CD4-positive, alpha-beta T cell treated with Interleukin-12 subunit alpha and Interleukin-12 subunit beta, for 1 hour (primary cell): ENCODE measurements at regions not wholly inside any gene's neighbourhood (a gene's known extent, or its start where the extent isn't known, plus 50 kb on each side); places are given as distances from the start of the nearest gene placed in this dataset.

Experiments used
- DNase-seq: peaks from one replicate; pipeline ENCODE4 v3.0.0-alpha.2; 2020

- no peak for DNase-seq
These were observed 276.5 kb upstream of the KLF6 start for GRCh38 chr10:4061441-4061951.

- peak; percentile 53 for DNase-seq
These were observed 274.6 kb upstream of the KLF6 start for GRCh38 chr10:4059471-4060138.

GRCh38 chr10:4058514-4059029 lies 273.6 kb upstream of the KLF6 start:
- DNase-seq = no peak

- DNase-seq = no peak
These were observed 272.9 kb upstream of the KLF6 start for GRCh38 chr10:4057725-4058513.

DNA sequence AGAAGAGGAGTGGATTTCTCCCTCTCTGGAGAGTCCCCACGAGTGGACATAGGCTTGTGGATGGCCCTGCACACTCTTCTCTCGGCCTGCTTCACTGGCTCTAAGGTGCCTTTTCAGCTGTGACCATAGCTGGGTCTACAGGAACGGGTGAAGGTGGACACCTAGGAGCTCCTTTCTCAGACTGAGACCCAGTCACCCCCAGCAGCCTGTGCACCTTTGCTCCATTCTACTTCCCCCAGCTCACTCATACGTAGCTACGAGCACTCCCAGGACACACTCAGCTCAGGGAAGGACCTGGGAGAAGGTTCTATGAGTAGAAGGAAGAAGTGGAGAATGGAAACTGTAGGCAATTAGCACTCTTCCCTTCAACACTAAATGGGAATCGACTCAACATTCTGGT lies 272.0 kb upstream of the KLF6 start:
- no peak for DNase-seq

DNA sequence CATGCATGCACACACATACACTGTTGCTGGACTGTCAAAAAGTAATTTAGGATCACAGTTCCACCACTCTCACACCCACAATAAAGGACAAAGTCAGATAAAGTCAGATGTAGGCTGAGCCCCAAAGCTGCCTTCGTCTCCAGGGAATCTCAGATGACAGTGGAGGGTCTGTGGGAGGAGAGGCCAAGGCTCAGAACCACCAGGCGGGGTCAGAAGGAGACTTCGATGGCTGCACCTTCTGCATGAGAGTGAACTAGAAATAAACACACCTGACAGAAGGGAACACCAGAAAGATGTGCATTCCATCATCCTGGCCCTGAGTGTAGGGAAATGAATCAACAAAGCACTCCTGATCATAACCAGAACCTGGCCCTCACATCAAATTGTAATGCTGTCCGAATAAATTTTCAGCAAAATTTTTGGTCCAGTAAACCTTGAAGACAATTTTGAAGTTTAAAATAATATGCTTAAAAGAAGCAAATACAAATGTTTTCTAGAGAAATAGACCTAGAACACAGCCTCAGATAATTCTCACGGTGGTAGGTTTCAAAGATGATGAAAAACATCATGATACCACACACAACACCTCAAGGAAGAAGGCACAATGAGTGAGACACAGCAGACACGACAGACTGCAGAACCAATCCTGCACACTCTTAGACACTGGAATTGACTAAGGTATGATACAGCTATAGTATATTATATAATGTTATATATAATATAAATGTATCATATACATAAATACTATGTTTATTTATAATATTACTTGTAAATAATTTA lies 269.8 kb upstream of the KLF6 start:
- DNase-seq = no peak

- DNase-seq = no peak
These were observed 268.9 kb upstream of the KLF6 start for GRCh38 chr10:4053940-4054339.

- no peak for DNase-seq
These were observed 266.7 kb upstream of the KLF6 start for GRCh38 chr10:4051641-4052151.

GRCh38 chr10:4051011-4051640 lies 266.1 kb upstream of the KLF6 start:
- DNase-seq = no peak

DNA sequence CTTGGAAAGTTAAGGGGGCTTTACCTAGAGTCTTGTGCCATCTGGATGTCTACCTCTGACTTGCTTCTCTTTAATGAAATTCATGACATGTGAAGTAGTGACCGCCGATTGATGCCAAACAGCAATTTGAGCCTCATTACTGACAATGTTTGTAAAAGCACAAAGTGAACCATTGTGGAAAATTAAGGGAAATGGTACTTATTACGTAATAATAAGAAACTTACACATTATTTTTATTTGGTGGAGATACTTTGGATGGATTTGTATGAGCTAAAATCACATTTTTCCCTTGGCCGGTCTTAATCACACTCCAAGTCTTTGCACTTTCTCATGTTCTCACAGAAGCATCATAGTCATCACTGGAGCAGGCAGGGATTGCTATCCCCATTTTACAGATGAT lies 265.1 kb upstream of the KLF6 start:
- DNase-seq = no peak

GRCh38 chr10:4049348-4049747 lies 264.3 kb upstream of the KLF6 start:
- no peak for DNase-seq

DNA sequence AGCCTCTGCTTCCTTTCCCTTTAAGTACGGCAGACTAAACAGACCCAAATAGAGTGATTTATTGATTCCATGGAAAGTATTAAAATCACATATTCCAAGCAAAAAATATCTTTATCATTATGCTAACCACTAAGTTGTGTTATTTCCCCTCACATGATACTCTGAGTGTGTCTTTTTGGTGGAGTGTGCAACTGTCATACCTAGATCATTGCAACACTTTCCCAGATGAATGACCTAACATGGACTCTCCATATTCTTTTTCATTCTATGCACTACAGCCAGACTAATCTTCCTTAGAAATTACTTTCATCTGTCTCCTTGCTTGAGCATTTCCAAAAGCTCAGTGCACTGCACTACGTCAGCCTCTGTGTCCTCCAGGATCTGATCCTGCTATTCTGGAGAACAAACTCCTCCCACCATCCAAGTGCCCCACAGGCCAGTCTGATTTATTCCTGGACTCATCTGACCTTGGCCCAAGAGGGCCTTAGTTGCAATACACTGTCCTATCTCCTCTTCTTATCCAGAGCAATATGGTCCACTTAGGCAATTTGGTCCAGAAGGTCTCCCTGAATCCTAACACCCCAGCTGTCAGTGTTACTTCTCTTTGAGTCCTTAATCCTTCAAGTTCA lies 263.3 kb upstream of the KLF6 start:
- DNase-seq = no peak

GRCh38 chr10:4046712-4047354 lies 261.8 kb upstream of the KLF6 start:
- DNase-seq = no peak

- no peak for DNase-seq
These were observed 261.0 kb upstream of the KLF6 start for GRCh38 chr10:4046030-4046429.

DNA sequence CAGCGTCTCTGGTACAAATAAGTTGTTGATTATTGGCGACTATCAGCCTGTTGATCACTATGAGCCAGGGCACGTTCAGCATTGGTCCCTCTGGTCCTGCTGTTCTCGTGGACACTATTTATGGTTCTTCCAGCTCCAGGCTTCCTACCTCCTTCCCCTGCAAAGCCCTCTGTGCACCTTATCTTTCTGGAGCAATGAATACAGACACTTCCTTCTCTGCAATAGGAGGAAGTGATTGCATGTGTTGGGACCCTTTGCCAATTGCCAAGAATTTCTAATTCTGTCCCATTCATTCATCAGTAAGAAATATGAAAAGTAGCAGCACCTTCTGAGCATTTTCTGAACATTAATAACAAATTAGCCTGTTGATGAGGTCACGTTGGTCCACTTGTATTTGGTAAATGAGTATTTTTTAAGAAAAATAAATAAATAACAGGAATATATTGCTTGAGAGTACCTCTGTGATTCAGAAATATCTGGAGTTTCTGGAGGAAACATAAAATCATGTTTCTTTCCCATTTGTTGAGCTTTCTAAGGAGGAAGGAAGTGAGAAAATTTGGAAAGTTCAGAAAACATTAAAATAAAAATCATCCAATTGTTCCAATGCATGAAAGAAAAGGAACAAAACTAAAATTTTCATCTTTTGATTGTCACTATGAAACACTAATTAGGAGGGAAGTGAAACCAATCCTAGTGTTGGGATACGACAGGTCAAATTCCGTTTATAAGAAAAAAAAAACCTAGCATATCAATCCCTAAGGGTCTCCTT lies 259.1 kb upstream of the KLF6 start:
- DNase-seq = no peak

GRCh38 chr10:4041635-4042034 lies 256.6 kb upstream of the KLF6 start:
- no peak for DNase-seq

DNA sequence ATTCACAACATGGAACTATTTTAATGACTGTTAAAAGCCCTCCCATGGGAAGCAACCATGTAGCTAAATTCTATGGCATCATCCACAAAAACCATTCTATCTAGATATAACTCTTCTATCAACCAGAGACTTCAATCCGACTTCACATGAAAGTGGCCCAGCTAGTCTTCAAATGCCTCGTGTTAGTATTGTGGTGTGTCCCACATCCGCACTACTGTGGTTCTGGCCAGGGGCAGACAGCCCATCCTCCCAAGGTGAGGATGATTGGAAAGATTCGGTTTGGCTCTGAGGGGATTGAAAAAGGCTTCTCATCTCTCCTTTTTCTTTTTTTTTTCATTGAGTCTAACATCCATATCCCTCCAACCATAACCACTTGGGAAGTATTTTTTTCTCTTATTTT lies 253.0 kb upstream of the KLF6 start:
- DNase-seq = no peak

GRCh38 chr10:4035599-4035945 lies 250.6 kb upstream of the KLF6 start:
- no peak for DNase-seq

DNA sequence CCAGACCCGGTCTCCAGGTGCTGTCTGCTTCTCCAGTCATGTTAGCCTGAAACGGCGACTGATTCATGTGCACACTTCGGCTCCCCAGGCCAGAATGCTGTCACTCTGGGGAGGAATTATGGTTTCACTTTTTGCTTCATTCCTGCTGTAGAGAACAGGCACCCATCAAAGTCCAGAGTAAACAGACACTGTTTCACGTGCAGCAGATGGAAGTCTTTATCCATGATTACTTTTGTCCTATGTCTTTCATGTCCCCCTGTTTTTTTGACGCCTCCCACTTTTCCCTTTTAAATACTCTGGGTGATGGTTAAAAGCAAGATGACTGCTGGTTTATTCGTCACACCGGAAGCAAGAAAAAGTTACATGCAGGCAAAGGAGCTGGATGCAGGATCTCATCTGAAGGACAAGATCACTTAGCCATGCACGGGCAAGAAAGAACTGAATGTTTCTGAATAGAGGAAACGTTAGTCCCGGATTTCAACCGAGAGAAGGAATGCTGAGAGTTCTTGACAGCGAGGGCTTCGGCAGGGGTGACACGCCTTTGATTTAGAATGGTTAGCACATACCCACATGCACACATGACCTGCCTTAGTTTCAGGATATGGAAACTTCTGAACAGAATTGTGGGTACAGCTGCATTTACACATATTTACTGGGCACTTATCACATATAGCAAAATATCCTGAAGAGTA lies 250.0 kb upstream of the KLF6 start:
- peak; percentile 30 for DNase-seq

DNA sequence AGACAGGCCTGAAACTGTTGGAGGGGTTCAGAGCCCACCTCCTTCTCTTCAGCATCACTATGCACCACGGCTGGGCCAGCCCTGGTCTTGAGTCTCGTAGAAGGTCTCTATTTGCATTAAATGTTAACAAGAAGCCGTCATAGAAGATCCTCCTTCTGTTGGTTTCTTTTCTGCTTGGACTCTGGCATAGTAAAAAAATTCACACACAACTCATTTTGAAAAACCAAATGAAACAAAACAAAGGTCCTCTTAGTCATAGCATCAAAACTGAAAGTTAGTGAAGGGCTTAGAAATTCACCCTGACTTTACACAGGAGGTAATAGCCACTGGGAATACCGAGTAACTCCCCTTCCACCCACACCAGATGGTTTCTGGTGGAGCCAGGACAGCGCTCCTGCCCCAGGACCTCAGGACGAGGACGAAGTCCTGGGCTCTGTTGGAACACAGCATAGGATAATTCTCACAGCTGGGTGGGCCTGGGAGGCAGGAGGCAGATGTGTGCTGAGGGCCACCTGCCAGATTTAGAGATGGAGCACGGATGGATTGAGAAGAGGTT lies 248.4 kb upstream of the KLF6 start:
- peak; percentile 7 for DNase-seq
